CD14-positive monocyte (primary cell): ENCODE measurements at regions not wholly inside any gene's neighbourhood (a gene's known extent, or its start where the extent isn't known, plus 50 kb on each side); places are given as distances from the start of the nearest gene placed in this dataset.

ENCODE experiments used
- DNase-seq, 3 donors: peaks; one replicate each; pipeline ENCODE4 v3.0.0-alpha.2; 2011 to 2022
- H2AFZ ChIP-seq: 2 replicates; pipeline ENCODE4 v1.6.0; 2012; ENCODE audit warnings: mild to moderate bottlenecking, low read depth, low read length, inconsistent platforms; ENCODE audit not compliant: insufficient read depth, poor library complexity, severe bottlenecking
- H3K27ac ChIP-seq, 2 donors: 1 replicate in 1 of 2; 2 replicates in 1 of 2; pipeline ENCODE4 v1.5.1; 2012 to 2013; ENCODE audit warnings: low read length in 2 of 2, control low read depth in 1 of 2, inconsistent platforms in 1 of 2, low read depth in 1 of 2, mild to moderate bottlenecking in 1 of 2
- H3K27me3 ChIP-seq, 2 donors: one replicate each; pipeline versions ENCODE4 v1.6.0 to v1.6.1; 2011 to 2013; ENCODE audit warnings: low read length in 2 of 2; ENCODE audit not compliant: control insufficient read depth in 2 of 2, insufficient read depth in 2 of 2
- H3K36me3 ChIP-seq, 2 donors: replicated peaks in 1 of 2; 1 replicate in 1 of 2; 2 replicates in 1 of 2; pipeline versions ENCODE4 v1.5.1 to v1.6.1; 2012 to 2013; ENCODE audit warnings: low read length in 2 of 2, control low read depth in 1 of 2, inconsistent platforms in 1 of 2, mild to moderate bottlenecking in 1 of 2; ENCODE audit not compliant: insufficient read depth in 2 of 2, control insufficient read depth in 1 of 2
- H3K4me1 ChIP-seq, 2 donors: 1 replicate in 1 of 2; 2 replicates in 1 of 2; pipeline versions ENCODE4 v1.5.1 to v1.6.1; 2012 to 2013; ENCODE audit warnings: low read length in 2 of 2, control low read depth in 1 of 2, inconsistent platforms in 1 of 2, mild to moderate bottlenecking in 1 of 2, moderate library complexity in 1 of 2; ENCODE audit not compliant: insufficient read depth in 2 of 2, control insufficient read depth in 1 of 2
- H3K4me2 ChIP-seq: replicated peaks from 2 replicates; pipeline ENCODE3; 2012; ENCODE audit warnings: low read length, moderate library complexity, mild to moderate bottlenecking; ENCODE audit not compliant: poor library complexity, severe bottlenecking; ENCODE audit errors: extremely low read depth
- H3K4me3 ChIP-seq, 3 experiments: fragments of 200-600 bp in 1 of 3; sonication (generic) in 1 of 3; replicated peaks in 1 of 3; 1 replicate in 2 of 3; 2 replicates in 1 of 3; pipeline ENCODE4 v1.5.1; 2011 to 2013; ENCODE audit warnings: low read length in 3 of 3, mild to moderate bottlenecking in 3 of 3, control low read depth in 2 of 3, low read depth in 2 of 3, inconsistent platforms in 1 of 3, moderate library complexity in 1 of 3
- H3K79me2 ChIP-seq: 2 replicates; pipeline ENCODE4 v1.6.0; 2012; ENCODE audit warnings: mild to moderate bottlenecking, control low read depth, inconsistent platforms, low read length, moderate library complexity; ENCODE audit not compliant: insufficient read depth
- H3K9ac ChIP-seq: 2 replicates; pipeline ENCODE4 v1.6.0; 2017; ENCODE audit warnings: low read length, mild to moderate bottlenecking; ENCODE audit not compliant: insufficient read depth, poor library complexity, severe bottlenecking
- H3K9me3 ChIP-seq, 2 donors: replicated peaks in 1 of 2; 1 replicate in 1 of 2; 2 replicates in 1 of 2; pipeline versions ENCODE4 v1.5.1 to v1.6.1; 2012 to 2013; ENCODE audit warnings: low read length in 2 of 2, control low read depth in 1 of 2; ENCODE audit not compliant: control insufficient read depth in 1 of 2, insufficient read depth in 1 of 2
- H4K20me1 ChIP-seq: 2 replicates; pipeline ENCODE4 v1.6.0; 2012; ENCODE audit warnings: mild to moderate bottlenecking, low read length, control low read depth, moderate library complexity; ENCODE audit not compliant: insufficient read depth
- H3K27ac Mint-ChIP-seq, 7 donors: one replicate each; pipeline ENCODE4 v1.8.0; 2020; ENCODE audit warnings: mild to moderate bottlenecking in 7 of 7, mixed read lengths in 7 of 7, moderate library complexity in 6 of 7, inconsistent platforms in 2 of 7
- H3K27me3 Mint-ChIP-seq, 3 donors: one replicate each; pipeline ENCODE4 v1.8.0; 2021 to 2022; ENCODE audit warnings: low read depth in 3 of 3, mild to moderate bottlenecking in 3 of 3, mixed read lengths in 3 of 3, moderate library complexity in 3 of 3, inconsistent platforms in 1 of 3
- H3K36me3 Mint-ChIP-seq, 2 donors: one replicate each; pipeline ENCODE4 v1.8.0; 2020; ENCODE audit warnings: mixed read lengths in 2 of 2, inconsistent platforms in 1 of 2, mild to moderate bottlenecking in 1 of 2
- H3K4me1 Mint-ChIP-seq: one replicate; pipeline ENCODE4 v1.8.0; 2020; ENCODE audit warnings: mild to moderate bottlenecking, mixed read lengths
- H3K4me3 Mint-ChIP-seq, 2 donors: one replicate each; pipeline ENCODE4 v1.8.0; 2020; ENCODE audit warnings: mild to moderate bottlenecking in 2 of 2, mixed read lengths in 2 of 2, moderate library complexity in 1 of 2
- H3K9me3 Mint-ChIP-seq, 7 donors: one replicate each; pipeline ENCODE4 v1.8.0; 2020 to 2022; ENCODE audit warnings: mixed read lengths in 7 of 7, mild to moderate bottlenecking in 6 of 7, moderate library complexity in 6 of 7, inconsistent platforms in 2 of 7
- WGBS: methylation state at CpG from one replicate; pipeline ENCODE4 v1.1.5; 2013; ENCODE audit warnings: missing lambda C conversion rate; ENCODE audit not compliant: insufficient coverage; 5-methylcytosine and 5-hydroxymethylcytosine counted together
- intact Hi-C, 2 donors: fragments of 100-400 bp; cut with micrococcal nuclease; formaldehyde crosslinking; loops; one replicate each; pipeline versions ENCODE4 v1.15.0 to v1.15.1; 2023
- TF ChIP-seq, protein P1 (sequence below): fragments of 200-600 bp; IDR thresholded peaks from one replicate; pipeline ENCODE4 v1.8.0; 2022; ENCODE audit warnings: antibody characterized with exemption, mild to moderate bottlenecking

- Mint-ChIP-seq H3K36me3 (no peaks in the 10 kb centered on the region), H3K4me1 (no peaks in the 10 kb centered on the region), H3K4me3 (no peak overlapping the region), H3K27me3 (peaks cover 0 to 9% (median 0%) of the 10 kb centered on the region in 3 donors), H3K27ac (no peak overlapping the region), H3K9me3 (peaks cover 0 to 11% (median 3%) of the 10 kb centered on the region in 7 donors)
- 57% methylated on average over 10 of the region's 12 CpGs for WGBS
- Histone ChIP-seq H3K79me2 (no peaks in the 10 kb centered on the region), H3K36me3 (no peaks in the 10 kb centered on the region), H3K9ac (no peak overlapping the region), H3K4me1 (no peaks in the 10 kb centered on the region), H3K27me3 (no peaks in the 10 kb centered on the region), H3K27ac (no peak overlapping the region), H2AFZ (no peak overlapping the region), H3K4me3 (no peak overlapping the region), H4K20me1 (no peaks in the 10 kb centered on the region), H3K9me3 (no peaks in the 10 kb centered on the region), H3K4me2 (no peak overlapping the region)
- no peak for DNase-seq
- TF ChIP-seq, protein P1, sequence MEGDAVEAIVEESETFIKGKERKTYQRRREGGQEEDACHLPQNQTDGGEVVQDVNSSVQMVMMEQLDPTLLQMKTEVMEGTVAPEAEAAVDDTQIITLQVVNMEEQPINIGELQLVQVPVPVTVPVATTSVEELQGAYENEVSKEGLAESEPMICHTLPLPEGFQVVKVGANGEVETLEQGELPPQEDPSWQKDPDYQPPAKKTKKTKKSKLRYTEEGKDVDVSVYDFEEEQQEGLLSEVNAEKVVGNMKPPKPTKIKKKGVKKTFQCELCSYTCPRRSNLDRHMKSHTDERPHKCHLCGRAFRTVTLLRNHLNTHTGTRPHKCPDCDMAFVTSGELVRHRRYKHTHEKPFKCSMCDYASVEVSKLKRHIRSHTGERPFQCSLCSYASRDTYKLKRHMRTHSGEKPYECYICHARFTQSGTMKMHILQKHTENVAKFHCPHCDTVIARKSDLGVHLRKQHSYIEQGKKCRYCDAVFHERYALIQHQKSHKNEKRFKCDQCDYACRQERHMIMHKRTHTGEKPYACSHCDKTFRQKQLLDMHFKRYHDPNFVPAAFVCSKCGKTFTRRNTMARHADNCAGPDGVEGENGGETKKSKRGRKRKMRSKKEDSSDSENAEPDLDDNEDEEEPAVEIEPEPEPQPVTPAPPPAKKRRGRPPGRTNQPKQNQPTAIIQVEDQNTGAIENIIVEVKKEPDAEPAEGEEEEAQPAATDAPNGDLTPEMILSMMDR, result no peak
- intact Hi-C loops, result no loop called here
These were observed 85.3 kb upstream of the SOX1 start for GRCh38 chr13:111981446-111982165.

DNA sequence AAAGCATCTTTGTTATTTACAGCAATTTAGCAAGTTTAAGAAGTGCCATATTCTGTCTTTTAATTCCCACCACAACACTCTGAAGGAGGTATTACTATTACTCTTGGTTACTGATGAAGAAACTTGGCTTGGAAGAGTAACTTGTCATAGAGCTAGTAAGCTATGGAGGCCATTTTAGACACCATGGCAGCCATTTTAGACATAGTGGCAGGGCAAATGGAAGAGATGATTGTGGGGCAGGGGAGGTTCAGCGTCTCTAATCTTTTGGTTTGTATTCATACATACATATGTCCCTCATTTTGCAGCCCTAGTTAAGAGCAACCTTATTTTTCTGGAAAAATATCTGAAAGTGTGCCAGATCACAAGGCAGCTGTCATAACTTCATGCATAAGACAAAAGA, 82.6 kb upstream of the SOX1 start:
- no peaks in the 10 kb centered on the region for H3K36me3 ChIP-seq
- H3K27ac ChIP-seq, result no peak overlapping the region
- no peaks in the 10 kb centered on the region for H3K4me1 ChIP-seq
- H4K20me1 ChIP-seq, result no peaks in the 10 kb centered on the region
- H3K9ac ChIP-seq, result no peak overlapping the region
- no peaks in the 10 kb centered on the region for H3K4me1 Mint-ChIP-seq
- H3K4me3 ChIP-seq, result no peak overlapping the region
- H3K4me3 Mint-ChIP-seq, result no peak overlapping the region
- H3K27ac Mint-ChIP-seq, result no peak overlapping the region
- no peak for DNase-seq
- TF ChIP-seq, protein P1, result no peak
- peaks cover 0 to 1% of the 10 kb centered on the region in 2 donors for H3K9me3 ChIP-seq
- peaks cover 0 to 9% (median 1%) of the 10 kb centered on the region in 3 donors for H3K27me3 Mint-ChIP-seq
- no peak overlapping the region for H3K4me2 ChIP-seq
- H3K27me3 ChIP-seq, result no peaks in the 10 kb centered on the region
- H2AFZ ChIP-seq, result no peak overlapping the region
- peaks cover 5 to 20% (median 8%) of the 10 kb centered on the region in 7 donors for H3K9me3 Mint-ChIP-seq
- WGBS, result no CpG with 5 or more reads among the region's 1 CpG
- H3K79me2 ChIP-seq, result no peaks in the 10 kb centered on the region
- H3K36me3 Mint-ChIP-seq, result no peaks in the 10 kb centered on the region
- intact Hi-C loops, result no loop called here
